ENCODE measurements at regions not wholly inside any gene's neighbourhood (a gene's known extent, or its start where the extent isn't known, plus 50 kb on each side); places are given as distances from the start of the nearest gene placed in this dataset.

DNA sequence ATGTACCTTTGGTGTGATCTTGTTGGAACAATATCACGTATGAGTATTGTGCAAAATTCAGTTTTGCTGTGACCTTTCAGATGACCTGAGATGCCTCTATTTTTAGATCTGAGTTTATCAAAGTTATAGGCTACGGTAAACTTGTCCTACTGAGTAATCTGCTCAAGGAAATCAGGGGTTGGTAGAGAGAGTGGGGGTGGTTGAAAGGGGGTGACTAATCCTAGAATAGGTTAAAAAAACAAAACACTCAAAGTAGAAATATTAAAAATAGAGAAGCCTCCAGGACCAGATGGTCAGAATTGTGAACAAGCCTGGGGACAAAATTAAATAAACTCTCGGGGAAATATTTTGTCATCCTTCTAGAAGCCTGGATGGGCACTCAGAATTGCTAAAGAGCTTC lies 59.9 kb upstream of the C11orf87 start:
- no peak for TF ChIP-seq CEBPB (IDR thresholded peaks at IDR 0.05; ENCODE audit: low read depth)
- no peak for TF ChIP-seq EZH2phosphoT487 (IDR thresholded peaks at IDR 0.05; ENCODE audit: borderline replicate concordance)
- TF ChIP-seq POLR2AphosphoS5 (IDR thresholded peaks at IDR 0.05; ENCODE audit: low read depth, low read length) = no peak
- no peak for TF ChIP-seq POLR2A (IDR thresholded peaks at IDR 0.05; ENCODE audit: borderline replicate concordance, extremely low read depth, insufficient read depth, insufficient read length)
